Esophagus squamous epithelium (tissue), 4 donors: ENCODE measurements at regions not wholly inside any gene's neighbourhood (a gene's known extent, or its start where the extent isn't known, plus 50 kb on each side); places are given as distances from the start of the nearest gene placed in this dataset.
"Not testable (repeated sequence)": the region's sequence is repeated elsewhere in the genome, so short reads cannot be mapped to it uniquely, and the experiment has no call there.

Source experiments
- POLR2A ChIP-seq, 4 donors: fragments of 450-650 bp; IDR thresholded peaks; one replicate each; pipeline ENCODE4 v1.6.1; 2017; ENCODE audit warnings: antibody characterized with exemption in 4 of 4, mild to moderate bottlenecking in 4 of 4, moderate library complexity in 3 of 4
- TF ChIP-seq, protein P1 (sequence below), 6 experiments: fragments of 450-650 bp in 4 of 6; fragments of 200-600 bp in 2 of 6; sonication (generic) in 2 of 6; IDR thresholded peaks; one replicate each; pipeline ENCODE4 v1.5.1; 2016 to 2019; ENCODE audit warnings: antibody characterized with exemption in 6 of 6, mild to moderate bottlenecking in 4 of 6, moderate library complexity in 4 of 6

DNA sequence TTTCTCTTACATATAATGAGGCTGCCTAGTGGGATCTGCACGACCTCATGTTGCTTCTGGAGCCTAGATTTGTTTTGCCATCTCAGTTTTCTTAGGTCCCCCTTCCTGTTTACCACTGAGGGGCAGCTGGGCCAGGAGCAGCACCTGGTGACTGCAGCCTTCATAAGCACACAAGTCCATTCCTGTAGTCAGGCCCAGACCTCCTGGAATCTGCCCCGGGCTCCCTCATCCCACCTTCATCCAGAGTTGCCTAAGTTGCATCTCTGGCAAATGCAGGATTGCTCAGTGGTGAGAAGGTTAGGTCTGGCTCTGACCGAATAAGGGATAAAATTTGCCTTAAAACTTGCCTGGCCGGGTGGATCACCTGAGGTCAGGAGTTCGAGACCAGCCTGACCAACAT is 117.3 kb downstream of the TNFRSF13B start:
- TF ChIP-seq POLR2A (IDR thresholded peaks at IDR 0.05) = not testable (repeated sequence)
- TF ChIP-seq, protein P1, sequence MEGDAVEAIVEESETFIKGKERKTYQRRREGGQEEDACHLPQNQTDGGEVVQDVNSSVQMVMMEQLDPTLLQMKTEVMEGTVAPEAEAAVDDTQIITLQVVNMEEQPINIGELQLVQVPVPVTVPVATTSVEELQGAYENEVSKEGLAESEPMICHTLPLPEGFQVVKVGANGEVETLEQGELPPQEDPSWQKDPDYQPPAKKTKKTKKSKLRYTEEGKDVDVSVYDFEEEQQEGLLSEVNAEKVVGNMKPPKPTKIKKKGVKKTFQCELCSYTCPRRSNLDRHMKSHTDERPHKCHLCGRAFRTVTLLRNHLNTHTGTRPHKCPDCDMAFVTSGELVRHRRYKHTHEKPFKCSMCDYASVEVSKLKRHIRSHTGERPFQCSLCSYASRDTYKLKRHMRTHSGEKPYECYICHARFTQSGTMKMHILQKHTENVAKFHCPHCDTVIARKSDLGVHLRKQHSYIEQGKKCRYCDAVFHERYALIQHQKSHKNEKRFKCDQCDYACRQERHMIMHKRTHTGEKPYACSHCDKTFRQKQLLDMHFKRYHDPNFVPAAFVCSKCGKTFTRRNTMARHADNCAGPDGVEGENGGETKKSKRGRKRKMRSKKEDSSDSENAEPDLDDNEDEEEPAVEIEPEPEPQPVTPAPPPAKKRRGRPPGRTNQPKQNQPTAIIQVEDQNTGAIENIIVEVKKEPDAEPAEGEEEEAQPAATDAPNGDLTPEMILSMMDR (IDR thresholded peaks at IDR 0.05) = not testable (repeated sequence)
